ENCODE measurements at regions not wholly inside any gene's neighbourhood (a gene's known extent, or its start where the extent isn't known, plus 50 kb on each side); places are given as distances from the start of the nearest gene placed in this dataset.

GRCh38 chr2:192585418-192585817 is 390.7 kb upstream of the TMEFF2 start:
- DNase-seq (ENCODE audit: low read depth, low spot score), result no peak
- BruUV-seq (replicated peaks), result no TSS peak
- ChIA-PET POLR2A (no interaction called here), CTCF (no interaction called here)
- dilution Hi-C loops (cut with MboI; ENCODE audit: extremely low pct_ligation_motif_present, low sequenced_read_pairs), result no loop called here
- Histone ChIP-seq H2AFZ (ENCODE audit: low read depth, low read length) (no peak overlapping the region), H3K4me3 (replicated peaks in 1 of 3; ENCODE audit: insufficient read depth in 1 of 3, low read depth in 1 of 3, low read length in 3 of 3) (no peak overlapping the region), H3K9me3 (replicated peaks; ENCODE audit: control insufficient read depth, insufficient read depth, low read length) (no peaks in the 10 kb centered on the region), H3K9ac (replicated peaks; ENCODE audit: extremely low read depth, insufficient read depth, low read length) (no peak overlapping the region), H3K36me3 (ENCODE audit: control insufficient read depth in 2 of 2, extremely low read depth in 1 of 2, insufficient read depth in 2 of 2, low read length in 2 of 2) (no peaks in the 10 kb centered on the region), H3K27ac (ENCODE audit: insufficient read depth, low read depth, low read length) (no peak overlapping the region), H3K9me1 (replicated peaks; ENCODE audit: control insufficient read depth, extremely low read depth, insufficient read depth, low read length) (no peaks in the 10 kb centered on the region), H3K27me3 (ENCODE audit: control insufficient read depth in 2 of 2, insufficient read depth in 2 of 2, low read length in 2 of 2) (no peaks in the 10 kb centered on the region), H3K4me1 (ENCODE audit: control insufficient read depth, extremely low read depth, insufficient read depth, low read length) (no peaks in the 10 kb centered on the region), H3K4me2 (ENCODE audit: insufficient read depth, low read length) (no peak overlapping the region), H4K20me1 (replicated peaks; ENCODE audit: control insufficient read depth, extremely low read depth, insufficient read depth, low read length) (no peaks in the 10 kb centered on the region), H3K79me2 (ENCODE audit: control insufficient read depth, insufficient read depth, low read length) (no peaks in the 10 kb centered on the region)
- intact Hi-C loops (cut with micrococcal nuclease), result no loop called here
- TF ChIP-seq POLR2A (IDR thresholded peaks at IDR 0.05; ENCODE audit: low read depth, low read length) (no peak), EZH2 (IDR thresholded peaks at IDR 0.05; ENCODE audit: borderline replicate concordance, low read depth, low read length, severe bottlenecking) (no peak), MAX (IDR thresholded peaks at IDR 0.05; ENCODE audit: insufficient read depth, insufficient read length) (no peak)
- no peak for FAIRE-seq

GRCh38 chr2:192584976-192585375 is 390.2 kb upstream of the TMEFF2 start:
- Histone ChIP-seq H3K27ac (ENCODE audit: insufficient read depth, low read depth, low read length) (no peak overlapping the region), H3K36me3 (ENCODE audit: control insufficient read depth in 2 of 2, extremely low read depth in 1 of 2, insufficient read depth in 2 of 2, low read length in 2 of 2) (no peaks in the 10 kb centered on the region), H4K20me1 (replicated peaks; ENCODE audit: control insufficient read depth, extremely low read depth, insufficient read depth, low read length) (no peaks in the 10 kb centered on the region), H3K79me2 (ENCODE audit: control insufficient read depth, insufficient read depth, low read length) (no peaks in the 10 kb centered on the region), H3K4me3 (replicated peaks in 1 of 3; ENCODE audit: insufficient read depth in 1 of 3, low read depth in 1 of 3, low read length in 3 of 3) (no peak overlapping the region), H3K9me3 (replicated peaks; ENCODE audit: control insufficient read depth, insufficient read depth, low read length) (no peaks in the 10 kb centered on the region), H3K27me3 (ENCODE audit: control insufficient read depth in 2 of 2, insufficient read depth in 2 of 2, low read length in 2 of 2) (no peaks in the 10 kb centered on the region), H3K9ac (replicated peaks; ENCODE audit: extremely low read depth, insufficient read depth, low read length) (no peak overlapping the region), H3K4me1 (ENCODE audit: control insufficient read depth, extremely low read depth, insufficient read depth, low read length) (no peaks in the 10 kb centered on the region), H2AFZ (ENCODE audit: low read depth, low read length) (no peak overlapping the region), H3K9me1 (replicated peaks; ENCODE audit: control insufficient read depth, extremely low read depth, insufficient read depth, low read length) (no peaks in the 10 kb centered on the region), H3K4me2 (ENCODE audit: insufficient read depth, low read length) (no peak overlapping the region)
- intact Hi-C loops (cut with micrococcal nuclease) (no loop called here), dilution Hi-C loops (cut with MboI; ENCODE audit: extremely low pct_ligation_motif_present, low sequenced_read_pairs) (no loop called here)
- ChIA-PET CTCF (no interaction called here), POLR2A (no interaction called here)
- FAIRE-seq (no peak), DNase-seq (ENCODE audit: low read depth, low spot score) (no peak)
- no peak for TF ChIP-seq FOS (IDR thresholded peaks at IDR 0.05; ENCODE audit: borderline replicate concordance, insufficient read depth, low read length)
- TF ChIP-seq POLR2AphosphoS5 (IDR thresholded peaks at IDR 0.05; ENCODE audit: insufficient read depth, low read depth, low read length), result no peak
- no peak for TF ChIP-seq MYC (IDR thresholded peaks at IDR 0.05; ENCODE audit: low read depth, low read length)
- no peak for TF ChIP-seq EZH2 (IDR thresholded peaks at IDR 0.05; ENCODE audit: borderline replicate concordance, low read depth, low read length, severe bottlenecking)
- TF ChIP-seq, protein P1, sequence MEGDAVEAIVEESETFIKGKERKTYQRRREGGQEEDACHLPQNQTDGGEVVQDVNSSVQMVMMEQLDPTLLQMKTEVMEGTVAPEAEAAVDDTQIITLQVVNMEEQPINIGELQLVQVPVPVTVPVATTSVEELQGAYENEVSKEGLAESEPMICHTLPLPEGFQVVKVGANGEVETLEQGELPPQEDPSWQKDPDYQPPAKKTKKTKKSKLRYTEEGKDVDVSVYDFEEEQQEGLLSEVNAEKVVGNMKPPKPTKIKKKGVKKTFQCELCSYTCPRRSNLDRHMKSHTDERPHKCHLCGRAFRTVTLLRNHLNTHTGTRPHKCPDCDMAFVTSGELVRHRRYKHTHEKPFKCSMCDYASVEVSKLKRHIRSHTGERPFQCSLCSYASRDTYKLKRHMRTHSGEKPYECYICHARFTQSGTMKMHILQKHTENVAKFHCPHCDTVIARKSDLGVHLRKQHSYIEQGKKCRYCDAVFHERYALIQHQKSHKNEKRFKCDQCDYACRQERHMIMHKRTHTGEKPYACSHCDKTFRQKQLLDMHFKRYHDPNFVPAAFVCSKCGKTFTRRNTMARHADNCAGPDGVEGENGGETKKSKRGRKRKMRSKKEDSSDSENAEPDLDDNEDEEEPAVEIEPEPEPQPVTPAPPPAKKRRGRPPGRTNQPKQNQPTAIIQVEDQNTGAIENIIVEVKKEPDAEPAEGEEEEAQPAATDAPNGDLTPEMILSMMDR (IDR thresholded peaks at IDR 0.05; ENCODE audit: extremely low read depth in 1 of 2, insufficient read depth in 1 of 2, low read depth in 1 of 2, low read length in 2 of 2), result no peak
- TF ChIP-seq POLR2A (IDR thresholded peaks at IDR 0.05; ENCODE audit: low read depth, low read length), result no peak
- no peak for TF ChIP-seq JUN (IDR thresholded peaks at IDR 0.05; ENCODE audit: borderline replicate concordance, insufficient read depth, insufficient read length, low read depth)
- no peak for TF ChIP-seq GATA2 (IDR thresholded peaks at IDR 0.05; ENCODE audit: insufficient read depth, insufficient read length, low read depth, low read length)
- no peak for TF ChIP-seq MAX (IDR thresholded peaks at IDR 0.05; ENCODE audit: insufficient read depth, insufficient read length)
- no TSS peak for BruUV-seq (replicated peaks)

All from endothelial cell of umbilical vein (primary cell).